ENCODE measurements at regions not wholly inside any gene's neighbourhood (a gene's known extent, or its start where the extent isn't known, plus 50 kb on each side); places are given as distances from the start of the nearest gene placed in this dataset.

- no peak for DNase-seq
These were observed 52.9 kb upstream of the TPRG1 start for GRCh38 chr3:189118896-189119295.

DNA sequence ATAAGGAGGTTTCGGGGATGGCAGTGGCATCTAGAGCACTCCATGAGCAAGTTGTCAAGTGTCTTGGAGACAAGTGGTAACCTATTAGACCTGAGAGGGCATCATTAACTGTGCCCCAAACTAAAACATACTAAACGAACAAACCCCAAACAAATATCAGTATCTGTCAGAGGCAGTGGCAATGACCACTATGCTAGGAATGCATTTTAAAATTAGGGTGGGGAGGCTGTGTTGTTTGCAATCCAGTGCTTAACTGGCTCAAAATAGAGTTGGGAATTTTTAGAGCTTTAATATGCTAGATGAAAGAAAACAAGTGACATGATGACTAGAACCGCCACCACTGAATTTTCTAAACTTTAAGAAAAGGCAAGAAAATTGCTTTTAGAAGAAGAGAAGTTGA lies 51.8 kb upstream of the TPRG1 start:
- DNase-seq = no peak

DNA sequence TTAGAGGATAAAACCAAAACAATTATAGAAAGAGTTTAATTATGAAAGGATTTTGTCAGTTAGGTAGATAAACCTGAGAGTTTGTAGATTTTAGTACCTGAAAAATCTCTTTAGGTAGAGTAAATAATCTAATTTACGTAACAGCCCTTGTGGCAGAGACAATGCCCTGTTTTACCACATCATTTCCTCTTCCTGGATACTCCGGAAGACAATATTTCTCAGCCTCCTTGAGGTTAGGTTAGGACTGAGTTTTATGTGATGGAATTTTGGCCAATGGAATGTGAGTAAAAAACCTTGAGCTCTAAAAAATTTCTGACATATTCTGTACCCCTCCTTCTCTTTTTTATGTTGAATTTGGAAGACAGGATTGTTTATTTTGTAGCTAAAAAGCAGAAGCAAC lies 50.7 kb upstream of the TPRG1 start:
- DNase-seq = no peak

Measured in GDM1 (cell line).